K562 (cell line): ENCODE measurements at regions not wholly inside any gene's neighbourhood (a gene's known extent, or its start where the extent isn't known, plus 50 kb on each side); places are given as distances from the start of the nearest gene placed in this dataset.

Experiments
- ATAC-seq: fragments of 200-7000 bp; cut with Tn5 transposase; 3 replicates; pipeline ENCODE4 v1.9.1; 2020; ENCODE audit warnings: moderate library complexity
- BruUV-seq: library from RNA; stranded (reverse); fragments of 400-500 nt; replicated peaks from 2 replicates; lab custom pipeline; 2021; lab: Mats Ljungman, UMichigan
- CTCF ChIA-PET: fragments of 300-600 bp; formaldehyde crosslinking; extraction: SDS; loops from one replicate; lab custom pipeline; 2021; ENCODE audit warnings: low intra/inter-chr PET ratio; lab: Yijun Ruan, JAX
- POLR2A ChIA-PET: fragments of 300-600, 350-650 bp; sonication (Branson Sonifier 250); formaldehyde crosslinking; extraction: SDS; loops from one replicate; lab custom pipeline; 2021; ENCODE audit warnings: antibody characterized with exemption, inconsistent platforms; lab: Yijun Ruan, JAX
- DNase-seq, 4 experiments: peaks; one replicate each; pipeline versions ENCODE4 v3.0.0 to v3.0.0-alpha.2; 2011 to 2018; ENCODE audit warnings: low spot score in 3 of 4, mixed read lengths in 3 of 4; ENCODE audit errors: extremely low read depth in 1 of 4
- FAIRE-seq: peaks from 2 replicates; lab custom pipeline; 2011; peaks lifted over from hg19 to GRCh38; lab: Jason Lieb, UNC
- H2AFZ ChIP-seq: 2 replicates; pipeline ENCODE4 v1.6.0; 2011; ENCODE audit warnings: low read depth, low read length, control low read depth, inconsistent platforms
- H3K27ac ChIP-seq: fragments of 200-600 bp; 3 replicates; pipeline ENCODE4 v1.8.0; 2011; ENCODE audit warnings: low read depth, mild to moderate bottlenecking, control low read depth, inconsistent platforms, low read length, moderate library complexity, mixed read lengths; ENCODE audit errors: extremely low read depth
- H3K27me3 ChIP-seq, 2 experiments: fragments of 300-600 bp in 1 of 2; 2 replicates in 1 of 2; 3 replicates in 1 of 2; pipeline versions ENCODE4 v1.6.0 to v1.8.0; 2011; ENCODE audit warnings: inconsistent platforms in 2 of 2, low read length in 2 of 2, mild to moderate bottlenecking in 1 of 2, mixed read lengths in 1 of 2, moderate library complexity in 1 of 2; ENCODE audit not compliant: control insufficient read depth in 2 of 2, insufficient read depth in 2 of 2
- H3K36me3 ChIP-seq: fragments of 300-600 bp; 3 replicates; pipeline ENCODE4 v1.8.0; 2011; ENCODE audit warnings: mild to moderate bottlenecking, low read length, inconsistent platforms; ENCODE audit not compliant: control insufficient read depth, insufficient read depth
- H3K4me1 ChIP-seq, 2 experiments: fragments of 200-600 bp in 1 of 2; replicated peaks in 1 of 2; 2 replicates in 1 of 2; 3 replicates in 1 of 2; pipeline versions ENCODE4 v1.5.1 to v1.8.0; 2011; ENCODE audit warnings: inconsistent platforms in 2 of 2, low read length in 2 of 2, mild to moderate bottlenecking in 1 of 2, mixed read lengths in 1 of 2, moderate library complexity in 1 of 2; ENCODE audit not compliant: control insufficient read depth in 2 of 2, insufficient read depth in 2 of 2
- H3K4me2 ChIP-seq: 2 replicates; pipeline ENCODE4 v1.6.1; 2011; ENCODE audit warnings: low read length, control low read depth, inconsistent platforms, mixed read lengths; ENCODE audit not compliant: insufficient read depth
- H3K4me3 ChIP-seq: fragments of 200-600 bp; sonication (generic), shearing (Covaris generic); 2 replicates; pipeline ENCODE4 v1.5.1; 2016; ENCODE audit warnings: control low read depth, inconsistent platforms
- H3K79me2 ChIP-seq: fragments of 200-600 bp; 3 replicates; pipeline ENCODE4 v1.8.0; 2011; ENCODE audit warnings: low read length, inconsistent platforms; ENCODE audit not compliant: control insufficient read depth, insufficient read depth
- H3K9ac ChIP-seq, 2 experiments: 2 replicates each; pipeline versions ENCODE4 v1.6.0 to v1.6.1; 2011; ENCODE audit warnings: low read depth in 2 of 2, low read length in 2 of 2, control low read depth in 1 of 2, inconsistent platforms in 1 of 2, mild to moderate bottlenecking in 1 of 2, mixed read lengths in 1 of 2; ENCODE audit not compliant: insufficient read depth in 1 of 2
- H3K9me1 ChIP-seq: one replicate; pipeline ENCODE4 v1.6.0; 2011; ENCODE audit warnings: inconsistent platforms, mild to moderate bottlenecking, low read length, moderate library complexity; ENCODE audit not compliant: control insufficient read depth, insufficient read depth
- H3K9me3 ChIP-seq: replicated peaks from 2 replicates; pipeline ENCODE4 v1.5.1; 2011; ENCODE audit warnings: low read depth, low read length, inconsistent platforms; ENCODE audit not compliant: control insufficient read depth, insufficient read depth
- H4K20me1 ChIP-seq: replicated peaks from 2 replicates; pipeline ENCODE4 v1.6.1; 2011; ENCODE audit warnings: low read length, inconsistent platforms, mixed read lengths; ENCODE audit not compliant: control insufficient read depth, insufficient read depth
- CCAR2 ChIP-seq: fragments of 200-400 bp; formaldehyde crosslinking; IDR thresholded peaks from 2 replicates; pipeline ENCODE4 v1.6.1; 2017; ENCODE audit warnings: mild to moderate bottlenecking, low read depth, low read length
- CREB5 ChIP-seq: fragments of 250-450 bp; sonication (Bioruptor Pico); IDR thresholded peaks from 2 replicates; pipeline ENCODE4 v1.5.0; 2020; ENCODE audit warnings: mild to moderate bottlenecking
- CSDE1 ChIP-seq, 2 experiments: fragments of 450-650 bp; IDR thresholded peaks; 2 replicates each; pipeline ENCODE4 v1.6.1; 2016; ENCODE audit warnings: mild to moderate bottlenecking in 1 of 2
- E2F4 ChIP-seq: sonication (generic); formaldehyde crosslinking; IDR thresholded peaks from 2 replicates; pipeline ENCODE4 v1.8.0; 2022; ENCODE audit warnings: mild to moderate bottlenecking, low read depth, missing genetic modification reagents
- ESRRA ChIP-seq: fragments of 450-650 bp; IDR thresholded peaks from 2 replicates; pipeline ENCODE4 v1.6.1; 2014; ENCODE audit warnings: low read depth, mild to moderate bottlenecking, moderate library complexity, borderline replicate concordance
- ETV5 ChIP-seq: sonication (generic); formaldehyde crosslinking; IDR thresholded peaks from 2 replicates; pipeline ENCODE4 v1.4.0; 2020; ENCODE audit warnings: low read depth, mild to moderate bottlenecking, missing genetic modification reagents
- ILF3 ChIP-seq: fragments of 450-650 bp; IDR thresholded peaks from 2 replicates; pipeline ENCODE4 v1.6.1; 2018; ENCODE audit warnings: antibody characterized with exemption, mild to moderate bottlenecking, moderate library complexity, borderline replicate concordance
- NCOA1 ChIP-seq: fragments of 450-650 bp; IDR thresholded peaks from 2 replicates; pipeline ENCODE4 v1.6.1; 2016; ENCODE audit warnings: low read depth
- NR0B1 ChIP-seq: fragments of 450-650 bp; IDR thresholded peaks from one replicate; pipeline ENCODE4 v1.6.1; 2018; ENCODE audit warnings: mild to moderate bottlenecking, moderate library complexity; ENCODE audit not compliant: partially characterized antibody
- SMARCB1 ChIP-seq: IDR thresholded peaks from 2 replicates; pipeline ENCODE4 v1.6.1; 2011; ENCODE audit warnings: improper control_type of control experiment, low read depth; ENCODE audit not compliant: insufficient read length
- STAT5B ChIP-seq: fragments of 250-450 bp; sonication (Bioruptor Pico); IDR thresholded peaks from 2 replicates; pipeline ENCODE4 v1.8.0; 2021; ENCODE audit warnings: mild to moderate bottlenecking, inconsistent platforms
- U2AF2 ChIP-seq: fragments of 200-400 bp; formaldehyde crosslinking; optimal IDR thresholded peaks from 2 replicates; pipeline ENCODE3; 2017; ENCODE audit warnings: low read depth, mild to moderate bottlenecking, low read length
- ZBTB43 ChIP-seq: sonication (generic); formaldehyde crosslinking; IDR thresholded peaks from 2 replicates; pipeline ENCODE4 v1.8.0; 2023; ENCODE audit warnings: mild to moderate bottlenecking, missing genetic modification reagents
- ZNF165 ChIP-seq: fragments of 250-450 bp; sonication (Bioruptor Pico); IDR thresholded peaks from 2 replicates; pipeline ENCODE4 v1.4.0; 2020; ENCODE audit warnings: borderline replicate concordance
- ZNF217 ChIP-seq: sonication (generic); formaldehyde crosslinking; IDR thresholded peaks from 2 replicates; pipeline ENCODE4 v1.8.0; 2022; ENCODE audit warnings: mild to moderate bottlenecking, missing genetic modification reagents
- ZNF395 ChIP-seq: fragments of 200-800 bp; sonication (Bioruptor generic); IDR thresholded peaks from 2 replicates; pipeline ENCODE4 v1.6.1; 2017; ENCODE audit warnings: missing genetic modification characterization, missing compliant biosample characterization
- WGBS: fragments of 100-300 bp; shearing (Covaris generic); methylation state at CpG from one replicate; pipeline ENCODE4 v1.1.6; 2016; ENCODE audit warnings: low coverage, mixed read lengths; ENCODE audit not compliant: insufficient coverage; ENCODE audit errors: missing lambda C conversion rate; 5-methylcytosine and 5-hydroxymethylcytosine counted together
- in situ Hi-C: fragments of 300-500 bp; cut with MboI; formaldehyde crosslinking; loops from 4 replicates; pipeline ENCODE4 v1.15.0; 2018; ENCODE audit warnings: inconsistent platforms, mixed read lengths
- intact Hi-C: fragments of 100-400 bp; cut with micrococcal nuclease; formaldehyde crosslinking; loops from 2 replicates; pipeline ENCODE4 v1.14.2; 2022

- POLR2A ChIA-PET: no interaction called here
- no TSS peak for BruUV-seq
- in situ Hi-C loops: no loop called here
- CTCF ChIA-PET: no interaction called here
- DNase-seq (no peak), ATAC-seq (no peak), FAIRE-seq (no peak)
- Histone ChIP-seq H2AFZ (no peak overlapping the region), H3K4me2 (no peak overlapping the region), H4K20me1 (no peaks in the 10 kb centered on the region), H3K27ac (no peak overlapping the region), H3K79me2 (no peaks in the 10 kb centered on the region), H3K9me1 (no peaks in the 10 kb centered on the region), H3K36me3 (no peaks in the 10 kb centered on the region), H3K4me1 (no peaks in the 10 kb centered on the region), H3K9ac (no peak overlapping the region), H3K9me3 (no peaks in the 10 kb centered on the region), H3K4me3 (no peak overlapping the region), H3K27me3 (no peaks in the 10 kb centered on the region)
- intact Hi-C loops: no loop called here
- 0% methylated on average over 1 of the region's 1 CpG for WGBS
- TF ChIP-seq ILF3 (no peak), E2F4 (CRISPR knock-in tag) (no peak), STAT5B (no peak), CSDE1 (IDR thresholded peaks at IDR 0.05) (no peak), ZBTB43 (no peak), CCAR2 (no peak), CREB5 (CRISPR knock-in tag) (no peak), ZNF217 (no peak), ESRRA (no peak), U2AF2 (no peak), SMARCB1 (no peak), ZNF165 (no peak), NR0B1 (no peak), ZNF395 (CRISPR knock-in tag) (no peak), NCOA1 (no peak), ETV5 (CRISPR knock-in tag) (no peak)
Measured at GRCh38 chr4:104625706-104626105, 131.0 kb upstream of the CXXC4 start.
